Loucy (cell line): ENCODE measurements at regions not wholly inside any gene's neighbourhood (a gene's known extent, or its start where the extent isn't known, plus 50 kb on each side); places are given as distances from the start of the nearest gene placed in this dataset.

ENCODE experiments used
- CTCF ChIP-seq: fragments of 200-600 bp; sonication (generic); conservative IDR thresholded peaks from 2 replicates; pipeline ENCODE4 v1.5.1; 2014; ENCODE audit warnings: mild to moderate bottlenecking, antibody characterized with exemption, low read length
- EZH2phosphoT487 ChIP-seq: fragments of 200-600 bp; IDR thresholded peaks from 2 replicates; pipeline ENCODE4 v1.6.1; 2018; ENCODE audit warnings: antibody characterized with exemption, mild to moderate bottlenecking, moderate library complexity, borderline replicate concordance

GRCh38 chr4:159003420-159004253, 99.2 kb upstream of the RAPGEF2 start:
- no peak for TF ChIP-seq CTCF
- no peak for TF ChIP-seq EZH2phosphoT487
